ENCODE measurements at regions not wholly inside any gene's neighbourhood (a gene's known extent, or its start where the extent isn't known, plus 50 kb on each side); places are given as distances from the start of the nearest gene placed in this dataset.

DNA sequence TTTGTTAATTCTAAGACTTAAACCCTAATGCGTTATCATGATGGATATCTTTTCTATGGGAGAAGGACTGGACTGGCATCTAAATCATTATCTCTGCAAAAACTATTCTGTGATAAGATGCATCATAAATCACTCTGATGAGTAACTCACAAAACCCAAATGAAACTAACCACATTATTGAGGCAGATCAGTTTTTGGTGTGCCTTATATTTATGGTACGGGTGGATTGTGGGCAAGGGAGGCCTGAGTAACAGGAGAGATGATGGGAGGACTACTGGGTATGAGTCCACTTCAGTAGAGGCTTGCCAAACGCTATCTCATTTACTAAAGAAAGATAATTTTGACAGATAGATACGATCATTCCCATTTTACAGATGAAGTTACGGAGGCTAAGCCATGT is 66.4 kb upstream of the GUCY1A1 start:
- TF ChIP-seq CTCF (IDR thresholded peaks at IDR 0.05) (no peak), EP300 (IDR thresholded peaks at IDR 0.05) (no peak)

Measured in gastroesophageal sphincter (tissue), 3 donors.